ENCODE measurements at regions not wholly inside any gene's neighbourhood (a gene's known extent, or its start where the extent isn't known, plus 50 kb on each side); places are given as distances from the start of the nearest gene placed in this dataset.

DNA sequence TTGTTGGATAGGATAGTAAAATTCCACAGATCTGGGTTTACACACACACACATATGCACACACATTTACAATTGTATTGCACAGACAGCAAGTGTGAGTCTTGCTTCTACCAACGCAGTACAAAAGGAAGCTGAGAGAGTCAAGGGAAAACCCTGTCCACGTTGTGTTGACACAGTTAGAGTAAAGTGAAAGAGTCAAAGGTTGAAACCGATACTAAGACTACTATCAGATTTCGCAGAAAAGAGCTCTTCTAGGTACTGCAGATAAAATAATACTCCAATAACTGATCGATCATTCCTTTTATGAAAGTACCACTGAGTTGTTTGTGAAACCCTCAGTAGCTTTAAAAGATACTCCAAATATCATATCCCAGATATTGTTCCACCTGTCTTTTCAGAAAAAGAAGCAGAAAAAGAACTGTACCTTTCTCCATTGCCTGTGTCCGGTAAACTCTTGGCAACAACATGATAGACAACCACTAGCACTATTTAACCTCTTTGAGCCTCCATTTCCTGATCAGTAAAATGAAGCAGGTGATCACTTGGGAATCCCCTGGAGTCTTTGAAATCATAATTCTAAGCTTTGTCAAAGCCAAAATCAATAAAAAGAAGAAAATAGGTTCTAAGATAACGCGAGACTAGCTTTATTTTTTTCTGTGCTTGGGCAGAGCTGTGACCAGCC is 224.6 kb upstream of the FOXN3 start:
- intact Hi-C loops (cut with DNase I) = no loop called here
- DNase-seq (ENCODE audit: low spot score) = no peak

DNA sequence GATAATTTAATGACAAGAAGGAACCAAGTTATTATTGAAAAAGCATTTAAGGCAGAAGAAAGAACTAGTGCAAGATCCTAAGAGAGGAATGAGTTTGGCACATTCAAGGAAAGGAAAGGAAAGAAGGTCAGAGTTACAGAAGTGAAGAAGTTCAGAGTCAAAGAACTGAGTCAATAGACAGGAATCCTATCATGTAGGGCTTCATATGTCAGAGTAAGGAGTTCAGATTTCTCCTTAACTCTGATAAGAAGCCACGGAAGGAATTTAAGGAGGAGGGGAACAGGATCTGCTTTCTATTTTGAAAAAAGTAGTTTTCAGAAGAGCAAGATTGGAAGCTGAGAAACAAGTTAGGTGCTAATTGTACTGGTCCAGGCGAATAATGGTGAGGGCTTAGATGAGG is 223.1 kb upstream of the FOXN3 start:
- intact Hi-C loops (cut with DNase I) = no loop called here
- DNase-seq (ENCODE audit: low spot score) = no peak

DNA sequence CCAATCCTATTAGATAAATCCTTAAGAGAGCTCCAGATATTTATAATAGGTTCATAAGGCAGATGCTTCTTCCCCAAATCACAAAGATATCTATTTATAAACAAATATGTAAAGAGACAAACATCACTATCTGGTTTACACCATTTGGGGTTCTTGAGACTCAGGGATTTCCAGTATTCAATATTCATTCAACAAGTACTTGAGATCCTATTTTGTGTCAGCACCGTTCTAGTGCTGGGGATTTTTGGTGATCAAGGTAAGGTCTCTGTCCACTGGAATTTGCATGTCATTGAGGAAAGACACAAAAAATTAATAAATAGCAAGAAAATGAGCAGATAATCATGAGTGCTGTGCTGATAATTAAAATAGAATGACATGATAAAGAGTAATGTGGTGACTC is 222.7 kb upstream of the FOXN3 start:
- DNase-seq (ENCODE audit: low spot score) = no peak
- intact Hi-C loops (cut with DNase I) = no loop called here

DNA sequence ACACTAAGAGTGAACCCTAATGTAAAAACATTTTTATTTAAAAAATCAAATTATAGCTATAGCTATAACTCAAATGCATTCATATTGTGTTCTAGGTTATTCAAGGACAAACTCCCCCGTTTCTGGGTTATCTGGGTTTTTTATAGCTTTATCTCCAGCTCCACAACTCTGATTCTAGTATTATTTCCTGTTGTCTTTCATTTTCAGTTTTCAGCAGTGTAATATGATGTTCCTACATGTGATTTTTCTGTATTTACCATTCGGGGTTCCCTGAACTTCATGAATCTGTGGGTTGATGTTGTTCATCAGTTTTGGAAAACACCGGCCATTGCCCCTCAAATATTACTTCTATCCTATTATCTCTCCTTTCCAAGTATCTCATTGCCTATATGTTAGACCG is 221.9 kb upstream of the FOXN3 start:
- no peak for DNase-seq (ENCODE audit: low spot score)
- intact Hi-C loops (cut with DNase I) = no loop called here

DNA sequence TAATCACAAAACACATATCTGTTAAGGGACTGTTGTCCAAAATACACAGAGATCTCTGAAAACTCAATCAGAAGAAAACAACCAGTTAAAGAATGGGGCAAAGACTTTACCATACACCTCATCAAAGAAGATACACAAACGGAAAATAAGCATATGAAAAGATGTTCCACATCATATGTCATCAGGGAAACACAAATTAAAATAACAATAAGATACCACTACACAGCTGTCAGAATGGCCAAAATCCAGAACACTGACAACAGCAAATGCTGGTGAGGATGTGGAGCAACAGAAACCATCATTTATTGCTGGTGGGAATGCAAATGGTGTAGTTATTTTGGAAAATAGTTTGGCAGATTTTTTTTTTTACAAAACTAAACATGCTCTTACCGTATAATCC is 220.5 kb upstream of the FOXN3 start:
- intact Hi-C loops (cut with DNase I) = no loop called here

DNA sequence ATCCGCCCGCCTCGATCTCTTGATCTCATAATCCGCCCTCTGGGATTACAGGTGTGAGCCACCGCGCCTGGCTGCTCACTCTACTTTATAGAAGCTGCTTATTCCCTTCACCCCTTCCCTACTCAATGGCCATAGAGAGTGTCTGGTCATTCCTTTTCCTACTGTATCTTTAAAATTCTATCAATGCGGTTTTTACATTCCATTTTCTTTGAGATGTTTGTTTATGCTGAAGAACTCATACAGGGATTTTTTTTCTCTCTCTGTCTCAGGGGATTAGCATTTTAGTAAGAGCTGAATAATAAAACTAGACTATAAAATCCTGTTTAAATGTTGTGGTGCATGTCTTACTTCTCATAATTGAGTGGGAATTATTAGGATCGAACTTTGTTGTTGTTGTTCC is 218.6 kb upstream of the FOXN3 start:
- no peak for DNase-seq (ENCODE audit: low spot score)
- intact Hi-C loops (cut with DNase I) = no loop called here

More for the DNA sequence above, 220.5 kb upstream of the FOXN3 start:
- DNase-seq (ENCODE audit: low spot score) = no peak

DNA sequence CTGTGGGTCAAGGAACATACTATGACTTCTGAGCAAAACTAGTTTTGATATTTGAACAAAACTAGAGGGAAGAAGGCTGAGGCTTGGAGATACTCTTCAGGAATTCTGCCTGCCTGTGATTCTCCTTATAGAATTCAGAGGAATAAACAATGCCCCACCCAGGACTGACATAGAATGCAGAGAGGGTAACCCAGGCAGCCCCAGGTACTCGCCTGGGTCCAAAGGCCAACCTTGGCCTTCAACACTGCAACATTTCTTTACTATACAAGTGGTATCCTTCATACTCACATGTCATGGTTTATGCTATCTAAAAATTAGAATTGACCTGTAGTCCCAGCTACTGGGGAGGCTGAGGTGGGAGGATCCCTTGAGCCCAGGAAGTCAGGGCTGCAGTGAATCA is 217.0 kb upstream of the FOXN3 start:
- no peak for DNase-seq (ENCODE audit: low spot score)
- intact Hi-C loops (cut with DNase I) = no loop called here

DNA sequence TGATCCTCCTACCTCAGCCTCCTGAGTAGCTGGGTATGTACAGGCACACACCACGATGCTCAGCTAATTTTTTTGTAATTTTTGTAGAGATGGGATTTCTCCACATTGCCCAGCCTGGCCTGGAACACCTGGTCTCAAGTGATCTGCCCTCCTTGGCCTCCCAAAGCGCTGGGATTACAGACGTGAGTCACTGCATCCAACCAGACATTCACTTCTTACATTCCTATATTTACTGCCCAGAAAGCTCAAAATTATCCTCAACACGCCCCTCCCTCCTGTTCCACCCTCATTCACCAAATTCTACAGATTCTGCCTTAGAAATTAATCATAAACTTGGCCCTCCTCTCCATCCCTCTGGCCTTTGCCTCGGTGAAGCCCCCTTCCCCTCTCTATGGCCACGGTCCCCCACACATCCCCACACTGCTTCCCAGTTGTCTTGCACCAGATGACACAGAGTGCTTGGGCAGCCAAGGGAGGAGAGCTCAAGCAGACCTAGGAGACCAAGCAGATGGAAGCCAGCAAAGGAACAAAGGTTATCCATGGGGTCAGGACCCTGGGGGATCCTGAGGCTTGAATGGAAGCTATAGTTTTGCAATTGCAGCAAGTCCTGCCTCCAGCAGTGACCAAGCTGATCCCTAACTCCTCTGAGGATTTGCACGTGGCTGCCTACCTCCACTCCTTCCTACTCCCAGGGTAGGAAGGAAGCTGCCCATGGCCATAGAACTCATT is 213.2 kb upstream of the FOXN3 start:
- DNase-seq (ENCODE audit: low spot score) = no peak
- intact Hi-C loops (cut with DNase I) = no loop called here

DNA sequence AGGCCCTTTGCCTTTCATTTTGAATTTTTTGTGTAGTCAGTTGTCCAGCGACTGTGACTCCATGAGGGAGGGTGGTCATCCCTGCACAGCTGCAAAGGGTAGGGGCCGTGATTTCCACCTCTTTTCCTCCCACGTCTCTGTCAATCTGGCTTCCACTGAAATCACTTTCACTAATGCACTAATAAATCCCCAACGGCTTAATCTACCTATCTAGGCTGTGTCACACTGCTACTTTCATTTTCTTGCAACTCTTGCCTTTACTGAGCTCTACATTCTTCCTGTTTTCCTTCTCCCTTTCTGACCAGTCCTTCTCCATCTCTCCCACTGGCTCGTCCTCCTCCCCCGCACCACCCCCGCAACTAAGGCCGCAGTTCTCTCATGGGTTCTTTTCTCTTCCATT is 212.3 kb upstream of the FOXN3 start:
- intact Hi-C loops (cut with DNase I) = loop anchor here in 1 of 2 donors (10.0 kb wide), 1 partner anchor 285 kb away; no protein-coding TSS in a partner anchor
- no peak for DNase-seq (ENCODE audit: low spot score)

DNA sequence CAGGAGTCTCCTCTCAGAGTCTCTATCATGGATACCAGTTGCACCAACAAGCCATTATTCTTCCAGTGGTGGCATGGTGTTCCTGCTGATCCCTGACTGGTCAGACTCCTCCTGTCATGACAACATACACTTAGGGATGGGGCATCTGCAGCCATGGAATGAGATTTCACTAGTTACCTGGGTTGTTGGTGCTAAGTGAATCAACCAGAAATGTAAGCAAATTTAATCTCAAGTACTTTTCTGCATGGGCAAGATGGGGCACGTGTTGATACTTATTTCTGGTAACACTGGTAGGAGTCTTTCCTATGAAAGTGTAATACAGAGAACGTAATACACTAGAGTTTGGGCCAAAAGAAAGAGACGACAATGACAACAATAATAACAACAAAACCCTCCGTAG is 211.5 kb upstream of the FOXN3 start:
- no peak for DNase-seq (ENCODE audit: low spot score)
- intact Hi-C loops (cut with DNase I) = loop anchor here in 1 of 2 donors (10.0 kb wide), 1 partner anchor 286 kb away; no protein-coding TSS in a partner anchor

DNA sequence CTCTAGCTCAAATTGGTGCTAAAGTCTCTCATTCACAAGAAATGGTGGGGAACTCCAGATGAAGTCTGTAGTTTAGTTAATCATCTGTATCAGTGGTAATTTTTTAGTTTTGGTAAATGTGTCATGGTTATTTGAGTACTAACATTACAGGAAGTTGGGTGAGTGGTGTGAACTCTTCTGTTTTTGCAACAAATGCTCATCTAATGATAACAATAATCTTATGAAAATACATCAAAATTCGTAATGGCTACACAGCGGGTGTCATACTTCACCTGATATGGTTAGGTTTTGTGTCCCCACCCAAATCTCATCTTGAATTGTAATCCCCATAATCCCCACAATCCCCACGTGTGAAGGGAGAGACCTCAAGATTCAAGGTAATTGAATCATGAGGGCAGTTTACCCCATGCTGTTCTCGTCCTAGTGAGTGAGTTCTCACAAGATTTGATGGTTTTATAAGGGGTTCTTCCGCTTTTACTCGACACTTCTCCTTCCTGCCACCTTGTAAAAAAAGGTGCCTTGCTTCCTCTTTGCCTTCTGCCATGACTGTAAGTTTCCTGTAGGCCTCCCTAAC is 209.3 kb upstream of the FOXN3 start:
- intact Hi-C loops (cut with DNase I) = loop anchor here in 1 of 2 donors (10.0 kb wide), 1 partner anchor 288 kb away; no protein-coding TSS in a partner anchor
- DNase-seq (ENCODE audit: low spot score) = no peak

DNA sequence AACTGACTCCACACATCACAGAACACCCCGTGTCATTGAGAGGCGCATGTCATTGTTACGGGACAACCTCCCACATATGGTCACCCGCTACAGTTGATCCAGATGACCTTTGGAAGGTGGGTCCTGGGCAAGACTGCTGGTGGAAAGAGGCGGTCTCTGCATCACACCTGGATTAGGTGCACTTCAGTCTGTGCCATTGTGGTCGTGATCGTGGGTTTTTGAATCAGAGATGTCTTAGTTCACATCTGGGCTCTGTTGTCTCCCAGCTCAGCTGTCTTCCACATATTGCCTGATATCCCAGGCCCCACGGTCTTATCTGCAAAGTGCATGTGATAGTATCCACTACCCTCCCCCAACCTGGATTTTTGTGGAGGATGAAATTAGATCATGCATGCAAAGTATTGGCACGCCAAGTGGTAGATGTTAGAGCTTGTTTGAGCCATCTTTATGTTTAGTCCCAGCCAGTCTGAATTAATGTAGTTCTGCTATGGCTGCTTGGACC is 208.7 kb upstream of the FOXN3 start:
- intact Hi-C loops (cut with DNase I) = loop anchor here (1.0 to 10.0 kb wide), 2 partner anchors 41 to 289 kb away; no protein-coding TSS in a partner anchor
- DNase-seq (ENCODE audit: low spot score) = no peak

DNA sequence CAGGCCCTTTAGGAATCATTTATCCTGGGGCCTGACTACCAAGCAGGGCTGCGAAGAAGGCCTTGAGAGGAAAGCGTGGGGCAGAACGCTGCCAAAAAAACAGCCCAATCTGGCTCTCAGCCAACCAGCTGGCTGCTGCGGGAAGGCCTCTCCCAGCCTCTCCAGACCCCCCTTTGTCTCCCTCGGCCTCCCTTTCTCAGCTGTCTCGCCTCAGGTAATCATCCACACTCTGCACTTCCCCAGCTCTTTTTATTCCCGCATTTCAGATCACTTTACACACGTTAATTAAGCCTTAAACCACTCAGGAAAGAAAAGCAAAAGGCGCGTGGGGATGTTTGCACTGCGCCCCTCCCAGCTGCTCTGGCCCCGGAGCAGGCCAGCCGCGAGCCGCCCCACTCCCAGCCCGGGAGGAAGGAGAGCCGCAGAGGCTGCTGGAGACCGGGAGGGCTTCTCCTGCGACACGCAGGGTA is 208.2 kb upstream of the FOXN3 start:
- intact Hi-C loops (cut with DNase I) = loop anchor here (1.0 to 10.0 kb wide), 2 partner anchors 41 to 290 kb away; no protein-coding TSS in a partner anchor

DNA sequence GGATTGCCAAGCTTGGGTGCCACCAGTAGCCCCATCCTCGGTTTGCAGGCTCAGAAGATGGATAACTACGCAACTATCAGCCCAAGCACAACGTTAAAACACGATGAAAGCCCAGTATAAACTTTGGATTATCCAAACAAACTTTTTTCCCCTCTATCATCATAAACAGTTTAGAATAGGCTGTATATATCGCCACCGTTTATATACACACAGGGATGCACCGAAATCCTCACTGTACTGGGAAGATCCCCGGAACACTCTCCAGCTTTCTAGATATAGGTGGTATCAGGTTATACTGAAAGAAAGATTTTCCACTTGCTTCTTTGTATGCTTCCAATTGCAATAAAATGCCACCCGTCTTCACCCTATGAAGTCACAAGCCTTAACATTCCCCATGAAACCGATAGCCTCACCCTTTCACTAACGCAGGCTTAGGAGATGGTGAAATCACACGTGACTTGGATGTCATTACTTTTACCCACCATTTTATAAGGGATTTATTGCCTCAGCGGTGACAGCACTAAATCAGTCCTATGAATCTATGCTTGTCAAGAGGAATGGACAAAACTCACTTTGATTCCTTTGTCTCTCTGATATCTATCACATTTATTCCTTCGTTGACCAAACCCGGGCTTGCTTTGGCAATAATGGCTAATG is 207.6 kb upstream of the FOXN3 start:
- no peak for DNase-seq (ENCODE audit: low spot score)
- intact Hi-C loops (cut with DNase I) = loop anchor here (1.0 to 10.0 kb wide), 2 partner anchors 42 to 290 kb away; no protein-coding TSS in a partner anchor

More for the DNA sequence above, 208.2 kb upstream of the FOXN3 start:
- DNase-seq (ENCODE audit: low spot score) = no peak

DNA sequence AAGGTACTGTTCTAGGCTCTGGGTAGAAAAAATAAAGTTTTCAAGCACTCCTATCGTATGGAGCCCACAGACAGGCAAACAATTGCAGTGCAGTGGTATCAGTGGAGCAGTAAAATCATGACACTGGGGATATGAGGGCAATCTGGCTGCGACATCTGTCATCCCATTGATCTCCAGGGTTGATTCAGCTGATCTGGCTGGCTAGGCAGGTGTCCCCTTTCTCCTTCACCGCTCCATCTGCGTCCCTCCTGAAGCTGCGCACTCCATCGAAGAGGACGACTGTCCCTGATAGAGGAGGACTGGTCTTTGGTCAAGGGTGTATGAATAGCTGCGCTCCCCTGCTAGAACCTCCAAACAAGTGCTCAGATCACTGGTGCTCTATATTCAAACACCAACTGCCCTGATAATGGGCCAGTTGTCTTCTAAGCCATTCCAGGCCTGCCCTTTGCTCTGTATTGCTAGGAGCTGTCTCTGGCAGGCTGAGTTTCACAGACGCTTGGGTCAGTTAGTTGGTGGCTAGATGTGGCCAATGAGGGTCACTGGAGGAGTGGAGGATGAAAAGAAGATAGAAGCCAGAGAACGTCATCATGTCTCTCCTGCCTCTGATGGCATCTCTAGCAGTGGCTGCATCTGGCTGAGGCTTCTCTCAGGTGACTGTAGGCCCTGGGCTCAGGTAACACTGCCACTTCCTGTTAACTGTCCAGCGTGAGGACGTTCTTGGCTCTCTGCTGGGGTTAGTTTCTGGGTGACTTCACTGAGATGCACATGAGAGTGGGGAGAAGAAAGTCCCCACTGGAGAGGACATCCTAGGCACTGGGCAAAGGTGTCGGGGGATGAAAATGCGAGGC is 205.0 kb upstream of the FOXN3 start:
- DNase-seq (ENCODE audit: low spot score) = no peak
- intact Hi-C loops (cut with DNase I) = loop anchor here in 1 of 2 donors (10.0 kb wide), 1 partner anchor 293 kb away; no protein-coding TSS in a partner anchor

DNA sequence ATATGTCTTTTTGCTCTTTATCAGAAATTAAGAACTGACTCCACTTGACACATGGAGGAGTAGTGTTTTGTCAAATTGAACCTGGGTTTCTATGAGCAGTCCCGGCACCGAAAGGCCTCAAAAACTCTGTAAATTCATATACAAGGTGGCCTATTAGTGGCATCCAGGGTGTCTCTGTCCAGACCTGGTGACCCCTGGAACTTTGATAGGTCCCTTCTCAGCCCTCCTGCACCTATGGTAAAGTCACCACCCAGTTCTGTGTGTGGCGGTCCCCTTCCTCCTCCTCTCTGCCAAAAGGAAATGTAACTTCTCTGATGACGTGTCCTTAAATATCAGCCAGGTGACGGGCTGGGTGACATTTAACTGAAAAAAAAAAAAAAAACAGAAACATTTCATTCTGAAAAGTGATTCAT is 204.0 kb upstream of the FOXN3 start:
- intact Hi-C loops (cut with DNase I) = loop anchor here in 1 of 2 donors (10.0 kb wide), 1 partner anchor 294 kb away; no protein-coding TSS in a partner anchor
- no peak for DNase-seq (ENCODE audit: low spot score)

DNA sequence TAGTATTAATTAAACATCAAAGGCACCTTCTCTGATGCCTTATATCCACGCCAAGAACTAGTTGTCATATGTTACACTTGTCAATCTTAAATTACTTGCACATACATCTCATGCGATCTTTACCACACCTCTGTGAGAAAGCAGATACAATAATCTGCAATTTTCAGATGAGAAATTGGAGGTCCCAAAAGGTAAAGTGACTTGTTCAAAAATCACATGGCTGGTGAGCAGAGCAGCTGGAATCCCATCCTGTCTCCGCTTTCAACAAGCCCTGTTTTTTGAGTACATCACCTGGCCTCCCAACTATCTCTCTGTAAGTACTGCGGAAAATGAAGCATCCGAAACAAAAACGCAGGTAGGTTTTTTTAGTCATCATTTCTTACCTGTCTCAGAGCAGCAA is 203.4 kb upstream of the FOXN3 start:
- intact Hi-C loops (cut with DNase I) = loop anchor here in 1 of 2 donors (10.0 kb wide), 1 partner anchor 294 kb away; no protein-coding TSS in a partner anchor
- no peak for DNase-seq (ENCODE audit: low spot score)

DNA sequence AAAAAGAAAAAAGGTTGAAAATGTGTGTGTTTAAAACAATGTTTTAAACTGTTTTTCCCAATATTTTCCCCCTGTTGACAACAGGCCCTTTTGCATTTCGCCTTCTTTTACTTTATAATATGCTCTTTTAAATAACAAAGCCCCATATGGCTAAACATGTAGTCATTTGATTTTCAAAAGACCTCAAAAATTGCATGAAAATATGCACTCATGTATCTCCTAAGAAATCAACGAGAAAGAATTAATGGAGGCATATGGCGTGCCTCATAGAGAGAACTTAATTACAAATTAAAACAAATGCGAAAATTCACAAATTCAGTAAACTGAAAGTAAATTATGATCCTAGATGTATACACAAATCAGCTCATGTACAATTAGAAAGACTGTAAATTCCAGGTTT is 202.6 kb upstream of the FOXN3 start:
- intact Hi-C loops (cut with DNase I) = no loop called here
- no peak for DNase-seq (ENCODE audit: low spot score)

All from posterior vena cava (tissue), 2 donors.